Natural killer cell (primary cell): ENCODE measurements at regions not wholly inside any gene's neighbourhood (a gene's known extent, or its start where the extent isn't known, plus 50 kb on each side); places are given as distances from the start of the nearest gene placed in this dataset.

Source experiments
- ATAC-seq, 3 donors: fragments of 150-1000 bp in 2 of 3; fragments of 200-7000 bp in 1 of 3; cut with Tn5 transposase; 1 replicate in 1 of 3; 2 replicates in 2 of 3; pipeline ENCODE4 v1.10.0; 2021; ENCODE audit warnings: mild to moderate bottlenecking in 2 of 3, moderate library complexity in 2 of 3
- DNase-seq, 2 donors: peaks; one replicate each; pipeline versions ENCODE4 v3.0.0 to v3.0.0-alpha.2; 2013 to 2021; ENCODE audit warnings: mixed read lengths in 1 of 2
- H3K27ac ChIP-seq: one replicate; pipeline ENCODE4 v1.5.1; 2013; ENCODE audit warnings: mild to moderate bottlenecking, low read length
- H3K27me3 ChIP-seq: one replicate; pipeline ENCODE4 v1.6.1; 2013; ENCODE audit warnings: low read length; ENCODE audit not compliant: control insufficient read depth, insufficient read depth
- H3K36me3 ChIP-seq: one replicate; pipeline ENCODE4 v1.6.1; 2013; ENCODE audit warnings: low read length; ENCODE audit not compliant: control insufficient read depth, insufficient read depth
- H3K4me1 ChIP-seq: one replicate; pipeline ENCODE4 v1.6.1; 2013; ENCODE audit warnings: low read length; ENCODE audit not compliant: control insufficient read depth, insufficient read depth
- H3K4me3 ChIP-seq: one replicate; pipeline ENCODE4 v1.5.1; 2013; ENCODE audit warnings: low read length
- H3K9me3 ChIP-seq: one replicate; pipeline ENCODE4 v1.6.1; 2013; ENCODE audit warnings: low read length; ENCODE audit not compliant: control insufficient read depth, insufficient read depth
- H3K27ac Mint-ChIP-seq, 2 donors: one replicate each; pipeline ENCODE4 v1.8.0; 2022; ENCODE audit warnings: mild to moderate bottlenecking in 2 of 2, mixed read lengths in 2 of 2, moderate library complexity in 1 of 2
- H3K27me3 Mint-ChIP-seq, 2 donors: one replicate each; pipeline ENCODE4 v1.8.0; 2022; ENCODE audit warnings: low read depth in 2 of 2, mixed read lengths in 2 of 2
- H3K36me3 Mint-ChIP-seq: one replicate; pipeline ENCODE4 v1.8.0; 2022; ENCODE audit warnings: mixed read lengths
- H3K4me1 Mint-ChIP-seq, 2 donors: one replicate each; pipeline ENCODE4 v1.8.0; 2022; ENCODE audit warnings: mixed read lengths in 2 of 2
- H3K4me3 Mint-ChIP-seq: one replicate; pipeline ENCODE4 v1.8.0; 2022; ENCODE audit warnings: mild to moderate bottlenecking, moderate library complexity, mixed read lengths
- H3K9me3 Mint-ChIP-seq, 2 donors: one replicate each; pipeline ENCODE4 v1.8.0; 2022; ENCODE audit warnings: mixed read lengths in 2 of 2
- WGBS: methylation state at CpG from one replicate; pipeline ENCODE4 v1.1.7; 2013; ENCODE audit warnings: missing lambda C conversion rate; ENCODE audit not compliant: insufficient coverage; 5-methylcytosine and 5-hydroxymethylcytosine counted together
- intact Hi-C: fragments of 100-400 bp; cut with micrococcal nuclease; formaldehyde crosslinking; loops from one replicate; pipeline ENCODE4 v1.14.2; 2022
- TF ChIP-seq, protein P1 (sequence below): fragments of 200-600 bp; IDR thresholded peaks from one replicate; pipeline ENCODE4 v1.8.0; 2022; ENCODE audit warnings: antibody characterized with exemption

DNA sequence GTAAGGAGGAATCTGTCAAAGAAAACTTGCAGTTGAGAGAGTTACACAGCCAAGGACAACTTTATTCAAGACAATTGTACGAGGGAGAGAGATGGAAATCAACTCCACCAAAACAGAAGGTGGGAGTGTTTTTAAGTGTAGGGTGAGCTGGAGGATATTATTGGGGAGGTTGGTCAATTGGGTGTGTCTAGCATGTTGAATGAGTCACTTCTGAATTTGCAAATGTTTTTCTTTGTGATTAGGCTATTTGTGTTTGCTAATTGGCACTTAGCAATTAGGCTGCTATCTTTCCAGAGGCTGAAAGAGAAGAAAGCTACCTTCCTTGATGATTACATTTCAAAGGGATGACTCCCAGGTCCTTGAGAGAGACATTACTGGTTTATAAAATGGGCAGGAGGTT, 441.1 kb downstream of the MEI4 start:
- no peaks in the 10 kb centered on the region for H3K36me3 Mint-ChIP-seq
- H3K9me3 Mint-ChIP-seq: peaks cover 10 to 11% of the 10 kb centered on the region in 2 donors
- H3K4me1 ChIP-seq: no peaks in the 10 kb centered on the region
- intact Hi-C loops: no loop called here
- no peaks in the 10 kb centered on the region for H3K27me3 ChIP-seq
- no peaks in the 10 kb centered on the region for H3K9me3 ChIP-seq
- no peak overlapping the region for H3K4me3 Mint-ChIP-seq
- no peak overlapping the region for H3K4me3 ChIP-seq
- DNase-seq (no peak), ATAC-seq (no peak)
- H3K27ac Mint-ChIP-seq: no peak overlapping the region
- 33% methylated on average over 1 of the region's 1 CpG for WGBS
- no peaks in the 10 kb centered on the region for H3K4me1 Mint-ChIP-seq
- no peaks in the 10 kb centered on the region for H3K27me3 Mint-ChIP-seq
- no peak overlapping the region for H3K27ac ChIP-seq
- H3K36me3 ChIP-seq: no peaks in the 10 kb centered on the region
- TF ChIP-seq, protein P1, sequence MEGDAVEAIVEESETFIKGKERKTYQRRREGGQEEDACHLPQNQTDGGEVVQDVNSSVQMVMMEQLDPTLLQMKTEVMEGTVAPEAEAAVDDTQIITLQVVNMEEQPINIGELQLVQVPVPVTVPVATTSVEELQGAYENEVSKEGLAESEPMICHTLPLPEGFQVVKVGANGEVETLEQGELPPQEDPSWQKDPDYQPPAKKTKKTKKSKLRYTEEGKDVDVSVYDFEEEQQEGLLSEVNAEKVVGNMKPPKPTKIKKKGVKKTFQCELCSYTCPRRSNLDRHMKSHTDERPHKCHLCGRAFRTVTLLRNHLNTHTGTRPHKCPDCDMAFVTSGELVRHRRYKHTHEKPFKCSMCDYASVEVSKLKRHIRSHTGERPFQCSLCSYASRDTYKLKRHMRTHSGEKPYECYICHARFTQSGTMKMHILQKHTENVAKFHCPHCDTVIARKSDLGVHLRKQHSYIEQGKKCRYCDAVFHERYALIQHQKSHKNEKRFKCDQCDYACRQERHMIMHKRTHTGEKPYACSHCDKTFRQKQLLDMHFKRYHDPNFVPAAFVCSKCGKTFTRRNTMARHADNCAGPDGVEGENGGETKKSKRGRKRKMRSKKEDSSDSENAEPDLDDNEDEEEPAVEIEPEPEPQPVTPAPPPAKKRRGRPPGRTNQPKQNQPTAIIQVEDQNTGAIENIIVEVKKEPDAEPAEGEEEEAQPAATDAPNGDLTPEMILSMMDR: no peak

GRCh38 chr6:78101387-78101786, 448.5 kb downstream of the MEI4 start:
- no peak for ATAC-seq
- WGBS: 88% methylated on average over 1 of the region's 1 CpG
- H3K4me3 ChIP-seq: no peak overlapping the region
- H3K27me3 Mint-ChIP-seq: no peaks in the 10 kb centered on the region
- no peaks in the 10 kb centered on the region for H3K36me3 ChIP-seq
- H3K27ac Mint-ChIP-seq: no peak overlapping the region
- peaks cover 12% of the 10 kb centered on the region in 2 donors for H3K9me3 Mint-ChIP-seq
- H3K27me3 ChIP-seq: no peaks in the 10 kb centered on the region
- no peaks in the 10 kb centered on the region for H3K36me3 Mint-ChIP-seq
- H3K27ac ChIP-seq: no peak overlapping the region
- DNase-seq: no peak
- no peaks in the 10 kb centered on the region for H3K4me1 Mint-ChIP-seq
- no peaks in the 10 kb centered on the region for H3K4me1 ChIP-seq
- TF ChIP-seq, protein P1: no peak
- H3K9me3 ChIP-seq: peaks cover 3% of the 10 kb centered on the region
- intact Hi-C loops: no loop called here
- H3K4me3 Mint-ChIP-seq: no peak overlapping the region

DNA sequence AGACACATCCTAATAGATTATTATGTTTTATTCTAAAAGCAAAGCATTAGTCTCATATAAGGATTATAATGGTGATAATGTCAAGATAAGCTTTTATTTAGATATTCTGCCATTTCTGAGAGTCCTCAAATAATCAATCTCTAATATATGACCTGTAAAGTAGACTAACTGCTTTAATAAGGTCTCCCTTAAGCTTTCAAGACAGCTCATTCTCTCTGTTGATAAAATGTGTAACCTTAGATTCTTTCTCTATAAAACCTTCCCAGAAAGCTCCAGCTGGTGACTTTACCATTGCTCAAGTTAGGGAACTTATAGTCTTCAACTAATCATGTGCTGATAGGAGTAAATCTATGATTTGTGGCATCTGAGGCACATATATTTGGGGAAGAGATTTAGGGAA, 457.8 kb downstream of the MEI4 start:
- Mint-ChIP-seq H3K36me3 (peaks cover 18% of the 10 kb centered on the region), H3K27ac (no peak overlapping the region)

GRCh38 chr6:78117966-78118365, 465.1 kb downstream of the MEI4 start:
- Histone ChIP-seq H3K36me3 (no peaks in the 10 kb centered on the region), H3K4me3 (no peak overlapping the region), H3K27me3 (no peaks in the 10 kb centered on the region), H3K4me1 (no peaks in the 10 kb centered on the region), H3K27ac (no peak overlapping the region), H3K9me3 (peaks cover 2% of the 10 kb centered on the region)
- DNase-seq (no peak), ATAC-seq (no peak)
- TF ChIP-seq, protein P1: no peak
- intact Hi-C loops: no loop called here
- H3K9me3 Mint-ChIP-seq: peaks cover 11 to 28% of the 10 kb centered on the region in 2 donors
- no peak overlapping the region for H3K27ac Mint-ChIP-seq
- H3K27me3 Mint-ChIP-seq: no peaks in the 10 kb centered on the region
- peaks cover 12% of the 10 kb centered on the region for H3K36me3 Mint-ChIP-seq
- H3K4me1 Mint-ChIP-seq: no peaks in the 10 kb centered on the region
- WGBS: 65% methylated on average over 1 of the region's 1 CpG
- H3K4me3 Mint-ChIP-seq: no peak overlapping the region

More for the DNA sequence above, 457.8 kb downstream of the MEI4 start:
- Histone ChIP-seq H3K27ac (no peak overlapping the region), H3K4me3 (no peak overlapping the region), H3K27me3 (no peaks in the 10 kb centered on the region), H3K9me3 (no peaks in the 10 kb centered on the region), H3K4me1 (no peaks in the 10 kb centered on the region), H3K36me3 (no peaks in the 10 kb centered on the region)
- Mint-ChIP-seq H3K9me3 (peaks cover 15 to 32% of the 10 kb centered on the region in 2 donors), H3K4me3 (no peak overlapping the region), H3K4me1 (no peaks in the 10 kb centered on the region), H3K27me3 (no peaks in the 10 kb centered on the region)
- ATAC-seq (no peak), DNase-seq (no peak)
- TF ChIP-seq, protein P1: no peak
- intact Hi-C loops: no loop called here
